K562 (cell line): ENCODE measurements at regions not wholly inside any gene's neighbourhood (a gene's known extent, or its start where the extent isn't known, plus 50 kb on each side); places are given as distances from the start of the nearest gene placed in this dataset.

Source experiments
- ATAC-seq: fragments of 200-7000 bp; cut with Tn5 transposase; 3 replicates; pipeline ENCODE4 v1.9.1; 2020; ENCODE audit warnings: moderate library complexity
- BruUV-seq: library from RNA; stranded (reverse); fragments of 400-500 nt; replicated peaks from 2 replicates; lab custom pipeline; 2021; lab: Mats Ljungman, UMichigan
- CTCF ChIA-PET: fragments of 300-600 bp; formaldehyde crosslinking; extraction: SDS; loops from one replicate; lab custom pipeline; 2021; ENCODE audit warnings: low intra/inter-chr PET ratio; lab: Yijun Ruan, JAX
- POLR2A ChIA-PET: fragments of 300-600, 350-650 bp; sonication (Branson Sonifier 250); formaldehyde crosslinking; extraction: SDS; loops from one replicate; lab custom pipeline; 2021; ENCODE audit warnings: antibody characterized with exemption, inconsistent platforms; lab: Yijun Ruan, JAX
- DNase-seq, 4 experiments: peaks; one replicate each; pipeline versions ENCODE4 v3.0.0 to v3.0.0-alpha.2; 2011 to 2018; ENCODE audit warnings: low spot score in 3 of 4, mixed read lengths in 3 of 4; ENCODE audit errors: extremely low read depth in 1 of 4
- FAIRE-seq: peaks from 2 replicates; lab custom pipeline; 2011; peaks lifted over from hg19 to GRCh38; lab: Jason Lieb, UNC
- H2AFZ ChIP-seq: 2 replicates; pipeline ENCODE4 v1.6.0; 2011; ENCODE audit warnings: low read depth, low read length, control low read depth, inconsistent platforms
- H3K27ac ChIP-seq: fragments of 200-600 bp; 3 replicates; pipeline ENCODE4 v1.8.0; 2011; ENCODE audit warnings: low read depth, mild to moderate bottlenecking, control low read depth, inconsistent platforms, low read length, moderate library complexity, mixed read lengths; ENCODE audit errors: extremely low read depth
- H3K27me3 ChIP-seq, 2 experiments: fragments of 300-600 bp in 1 of 2; 2 replicates in 1 of 2; 3 replicates in 1 of 2; pipeline versions ENCODE4 v1.6.0 to v1.8.0; 2011; ENCODE audit warnings: inconsistent platforms in 2 of 2, low read length in 2 of 2, mild to moderate bottlenecking in 1 of 2, mixed read lengths in 1 of 2, moderate library complexity in 1 of 2; ENCODE audit not compliant: control insufficient read depth in 2 of 2, insufficient read depth in 2 of 2
- H3K36me3 ChIP-seq: fragments of 300-600 bp; 3 replicates; pipeline ENCODE4 v1.8.0; 2011; ENCODE audit warnings: mild to moderate bottlenecking, low read length, inconsistent platforms; ENCODE audit not compliant: control insufficient read depth, insufficient read depth
- H3K4me1 ChIP-seq, 2 experiments: fragments of 200-600 bp in 1 of 2; replicated peaks in 1 of 2; 2 replicates in 1 of 2; 3 replicates in 1 of 2; pipeline versions ENCODE4 v1.5.1 to v1.8.0; 2011; ENCODE audit warnings: inconsistent platforms in 2 of 2, low read length in 2 of 2, mild to moderate bottlenecking in 1 of 2, mixed read lengths in 1 of 2, moderate library complexity in 1 of 2; ENCODE audit not compliant: control insufficient read depth in 2 of 2, insufficient read depth in 2 of 2
- H3K4me2 ChIP-seq: 2 replicates; pipeline ENCODE4 v1.6.1; 2011; ENCODE audit warnings: low read length, control low read depth, inconsistent platforms, mixed read lengths; ENCODE audit not compliant: insufficient read depth
- H3K4me3 ChIP-seq: fragments of 200-600 bp; sonication (generic), shearing (Covaris generic); 2 replicates; pipeline ENCODE4 v1.5.1; 2016; ENCODE audit warnings: control low read depth, inconsistent platforms
- H3K79me2 ChIP-seq: fragments of 200-600 bp; 3 replicates; pipeline ENCODE4 v1.8.0; 2011; ENCODE audit warnings: low read length, inconsistent platforms; ENCODE audit not compliant: control insufficient read depth, insufficient read depth
- H3K9ac ChIP-seq, 2 experiments: 2 replicates each; pipeline versions ENCODE4 v1.6.0 to v1.6.1; 2011; ENCODE audit warnings: low read depth in 2 of 2, low read length in 2 of 2, control low read depth in 1 of 2, inconsistent platforms in 1 of 2, mild to moderate bottlenecking in 1 of 2, mixed read lengths in 1 of 2; ENCODE audit not compliant: insufficient read depth in 1 of 2
- H3K9me1 ChIP-seq: one replicate; pipeline ENCODE4 v1.6.0; 2011; ENCODE audit warnings: inconsistent platforms, mild to moderate bottlenecking, low read length, moderate library complexity; ENCODE audit not compliant: control insufficient read depth, insufficient read depth
- H3K9me3 ChIP-seq: replicated peaks from 2 replicates; pipeline ENCODE4 v1.5.1; 2011; ENCODE audit warnings: low read depth, low read length, inconsistent platforms; ENCODE audit not compliant: control insufficient read depth, insufficient read depth
- H4K20me1 ChIP-seq: replicated peaks from 2 replicates; pipeline ENCODE4 v1.6.1; 2011; ENCODE audit warnings: low read length, inconsistent platforms, mixed read lengths; ENCODE audit not compliant: control insufficient read depth, insufficient read depth
- C11orf30 ChIP-seq: fragments of 450-650 bp; IDR thresholded peaks from 2 replicates; pipeline ENCODE4 v1.6.1; 2016; ENCODE audit warnings: low read depth, mild to moderate bottlenecking
- HIVEP1 ChIP-seq: fragments of 250-450 bp; sonication (Bioruptor Pico); IDR thresholded peaks from 2 replicates; pipeline ENCODE4 v1.4.0; 2020; ENCODE audit warnings: mild to moderate bottlenecking
- RFX1 ChIP-seq: fragments of 450-650 bp; IDR thresholded peaks from 2 replicates; pipeline ENCODE4 v1.6.1; 2016; ENCODE audit warnings: mild to moderate bottlenecking, moderate library complexity
- TAF15 ChIP-seq: fragments of 200-400 bp; formaldehyde crosslinking; IDR thresholded peaks from 2 replicates; pipeline ENCODE4 v1.6.1; 2017; ENCODE audit warnings: mild to moderate bottlenecking, low read depth, low read length, moderate library complexity
- TEAD4 ChIP-seq, 2 experiments: sonication (generic) in 1 of 2; formaldehyde crosslinking in 1 of 2; IDR thresholded peaks; 2 replicates each; pipeline versions ENCODE4 v1.6.1 to v1.8.0; 2012 to 2022; ENCODE audit warnings: borderline replicate concordance in 1 of 2, inconsistent platforms in 1 of 2, low read length in 1 of 2, mild to moderate bottlenecking in 1 of 2, missing genetic modification reagents in 1 of 2
- THRAP3 ChIP-seq: fragments of 450-650 bp; IDR thresholded peaks from 2 replicates; pipeline ENCODE4 v1.6.1; 2016; ENCODE audit warnings: mild to moderate bottlenecking, inconsistent platforms, borderline replicate concordance
- in situ Hi-C: fragments of 300-500 bp; cut with MboI; formaldehyde crosslinking; loops from 4 replicates; pipeline ENCODE4 v1.15.0; 2018; ENCODE audit warnings: inconsistent platforms, mixed read lengths
- intact Hi-C: fragments of 100-400 bp; cut with micrococcal nuclease; formaldehyde crosslinking; loops from 2 replicates; pipeline ENCODE4 v1.14.2; 2022
- TF ChIP-seq, protein P1 (sequence below), 2 experiments: fragments of 450-650 bp; IDR thresholded peaks; 2 replicates each; pipeline ENCODE4 v1.6.1; 2016; ENCODE audit warnings: mild to moderate bottlenecking in 2 of 2, borderline replicate concordance in 1 of 2, low read depth in 1 of 2, moderate library complexity in 1 of 2
- TF ChIP-seq, protein P2 (sequence below), 2 experiments: IDR thresholded peaks in 1 of 2; conservative IDR thresholded peaks in 1 of 2; 2 replicates each; pipeline ENCODE4 v1.6.1; 2016; ENCODE audit warnings: low read depth in 2 of 2, mild to moderate bottlenecking in 1 of 2, missing compliant biosample characterization in 1 of 2, missing genetic modification characterization in 1 of 2, moderate library complexity in 1 of 2
- TF ChIP-seq, protein P3 (sequence below): fragments of 450-650 bp; IDR thresholded peaks from 2 replicates; pipeline ENCODE4 v1.6.1; 2017; ENCODE audit warnings: mild to moderate bottlenecking, moderate library complexity

DNA sequence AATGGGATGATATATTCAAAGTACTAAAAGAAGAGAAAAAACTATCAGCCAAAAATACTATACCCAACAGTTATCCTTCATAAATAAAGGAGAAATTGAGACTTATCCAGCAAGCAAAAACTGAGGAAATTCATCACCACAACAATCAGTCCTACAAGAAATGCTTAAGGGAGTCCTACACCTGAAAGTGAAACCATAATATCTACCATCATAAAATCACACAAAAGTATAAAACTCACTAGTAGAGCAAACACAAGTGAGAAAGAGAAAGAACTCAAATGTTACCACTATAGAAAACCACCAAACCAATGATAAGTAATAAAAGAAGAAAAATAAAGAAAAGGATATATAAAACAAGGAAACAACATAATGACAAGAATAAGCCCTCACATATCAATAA is 103.6 kb upstream of the NEO1 start:
- no peak overlapping the region for H3K4me3 ChIP-seq
- ATAC-seq (no peak), DNase-seq (no peak), FAIRE-seq (no peak)
- intact Hi-C loops = no loop called here
- no peak overlapping the region for H3K4me2 ChIP-seq
- H2AFZ ChIP-seq = no peak overlapping the region
- in situ Hi-C loops = no loop called here
- no peaks in the 10 kb centered on the region for H3K36me3 ChIP-seq
- H3K9ac ChIP-seq = no peak overlapping the region
- H3K9me1 ChIP-seq = no peaks in the 10 kb centered on the region
- H3K4me1 ChIP-seq = no peaks in the 10 kb centered on the region
- no peaks in the 10 kb centered on the region for H3K27me3 ChIP-seq
- H3K27ac ChIP-seq = no peak overlapping the region
- POLR2A ChIA-PET = no interaction called here
- TF ChIP-seq, protein P1, sequence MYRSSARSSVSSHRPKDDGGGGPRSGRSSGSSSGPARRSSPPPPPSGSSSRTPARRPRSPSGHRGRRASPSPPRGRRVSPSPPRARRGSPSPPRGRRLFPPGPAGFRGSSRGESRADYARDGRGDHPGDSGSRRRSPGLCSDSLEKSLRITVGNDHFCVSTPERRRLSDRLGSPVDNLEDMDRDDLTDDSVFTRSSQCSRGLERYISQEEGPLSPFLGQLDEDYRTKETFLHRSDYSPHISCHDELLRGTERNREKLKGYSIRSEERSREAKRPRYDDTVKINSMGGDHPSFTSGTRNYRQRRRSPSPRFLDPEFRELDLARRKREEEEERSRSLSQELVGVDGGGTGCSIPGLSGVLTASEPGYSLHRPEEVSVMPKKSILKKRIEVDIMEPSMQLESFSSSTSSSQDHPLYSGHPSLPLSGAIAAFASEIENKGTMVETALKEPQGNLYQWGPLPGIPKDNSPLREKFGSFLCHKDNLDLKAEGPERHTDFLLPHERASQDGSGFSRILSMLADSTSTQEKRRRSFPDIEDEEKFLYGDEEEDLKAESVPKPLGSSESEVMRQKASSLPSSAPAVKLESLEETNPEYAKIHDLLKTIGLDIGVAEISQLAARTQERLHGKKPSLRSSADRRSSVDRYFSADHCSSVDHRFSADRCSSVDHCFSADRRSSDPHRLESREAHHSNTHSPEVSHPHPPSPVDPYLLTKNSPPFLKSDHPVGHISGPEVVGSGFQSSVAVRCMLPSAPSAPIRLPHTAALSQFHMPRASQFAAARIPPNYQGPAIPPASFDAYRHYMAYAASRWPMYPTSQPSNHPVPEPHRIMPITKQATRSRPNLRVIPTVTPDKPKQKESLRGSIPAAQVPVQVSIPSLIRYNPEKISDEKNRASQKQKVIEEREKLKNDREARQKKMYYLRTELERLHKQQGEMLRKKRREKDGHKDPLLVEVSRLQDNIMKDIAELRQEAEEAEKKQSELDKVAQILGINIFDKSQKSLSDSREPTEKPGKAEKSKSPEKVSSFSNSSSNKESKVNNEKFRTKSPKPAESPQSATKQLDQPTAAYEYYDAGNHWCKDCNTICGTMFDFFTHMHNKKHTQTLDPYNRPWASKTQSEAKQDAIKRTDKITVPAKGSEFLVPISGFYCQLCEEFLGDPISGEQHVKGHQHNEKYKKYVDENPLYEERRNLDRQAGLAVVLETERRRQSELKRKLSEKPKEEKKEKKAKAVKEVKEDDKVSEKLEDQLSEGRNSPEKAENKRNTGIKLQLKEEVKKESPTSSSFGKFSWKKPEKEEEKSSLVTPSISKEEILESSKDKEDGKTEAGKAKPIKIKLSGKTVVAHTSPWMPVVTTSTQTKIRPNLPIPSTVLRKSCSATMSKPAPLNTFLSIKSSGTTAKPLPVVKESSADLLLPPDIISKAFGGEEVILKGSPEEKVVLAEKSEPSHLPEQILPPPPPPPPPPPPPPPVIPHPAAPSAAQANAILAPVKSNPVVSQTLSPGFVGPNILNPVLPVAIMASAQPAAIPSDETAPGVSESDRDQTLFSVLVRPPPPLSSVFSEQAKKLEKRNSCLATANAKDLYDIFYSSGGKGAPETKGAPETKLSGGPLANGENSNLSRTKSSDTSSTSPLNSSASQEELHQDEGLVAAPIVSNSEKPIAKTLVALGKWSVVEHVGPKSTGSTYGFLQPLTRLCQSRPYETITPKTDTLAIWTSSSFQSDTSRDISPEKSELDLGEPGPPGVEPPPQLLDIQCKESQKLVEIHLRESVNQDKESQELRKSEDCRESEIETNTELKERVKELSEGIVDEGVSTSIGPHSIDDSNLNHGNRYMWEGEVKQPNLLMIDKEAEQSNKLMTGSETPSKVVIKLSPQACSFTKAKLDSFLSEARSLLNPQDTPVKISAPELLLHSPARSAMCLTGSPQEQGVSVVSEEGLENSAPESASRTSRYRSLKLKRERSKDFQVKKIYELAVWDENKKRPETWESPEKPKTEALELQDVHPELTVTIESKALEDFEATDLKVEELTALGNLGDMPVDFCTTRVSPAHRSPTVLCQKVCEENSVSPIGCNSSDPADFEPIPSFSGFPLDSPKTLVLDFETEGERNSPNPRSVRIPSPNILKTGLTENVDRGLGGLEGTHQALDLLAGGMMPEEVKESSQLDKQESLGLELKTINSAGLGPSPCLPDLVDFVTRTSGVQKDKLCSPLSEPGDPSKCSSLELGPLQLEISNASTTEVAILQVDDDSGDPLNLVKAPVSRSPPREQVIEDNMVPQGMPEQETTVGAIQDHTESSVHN (IDR thresholded peaks at IDR 0.05; ENCODE audit: borderline replicate concordance in 1 of 2, low read depth in 1 of 2) = no peak
- no peak for TF ChIP-seq HIVEP1
- TF ChIP-seq, protein P2, sequence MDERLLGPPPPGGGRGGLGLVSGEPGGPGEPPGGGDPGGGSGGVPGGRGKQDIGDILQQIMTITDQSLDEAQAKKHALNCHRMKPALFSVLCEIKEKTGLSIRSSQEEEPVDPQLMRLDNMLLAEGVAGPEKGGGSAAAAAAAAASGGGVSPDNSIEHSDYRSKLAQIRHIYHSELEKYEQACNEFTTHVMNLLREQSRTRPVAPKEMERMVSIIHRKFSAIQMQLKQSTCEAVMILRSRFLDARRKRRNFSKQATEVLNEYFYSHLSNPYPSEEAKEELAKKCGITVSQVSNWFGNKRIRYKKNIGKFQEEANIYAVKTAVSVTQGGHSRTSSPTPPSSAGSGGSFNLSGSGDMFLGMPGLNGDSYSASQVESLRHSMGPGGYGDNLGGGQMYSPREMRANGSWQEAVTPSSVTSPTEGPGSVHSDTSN (CRISPR knock-in tag; IDR thresholded peaks at IDR 0.05; ENCODE audit: low read depth) = no peak
- TF ChIP-seq, protein P2 (tag; conservative IDR thresholded peaks at IDR 0.05; ENCODE audit: low read depth) = no peak
- no peak for TF ChIP-seq RFX1
- no peak for TF ChIP-seq C11orf30
- no peak for TF ChIP-seq THRAP3
- TF ChIP-seq TAF15 = no peak
- TF ChIP-seq, protein P3, sequence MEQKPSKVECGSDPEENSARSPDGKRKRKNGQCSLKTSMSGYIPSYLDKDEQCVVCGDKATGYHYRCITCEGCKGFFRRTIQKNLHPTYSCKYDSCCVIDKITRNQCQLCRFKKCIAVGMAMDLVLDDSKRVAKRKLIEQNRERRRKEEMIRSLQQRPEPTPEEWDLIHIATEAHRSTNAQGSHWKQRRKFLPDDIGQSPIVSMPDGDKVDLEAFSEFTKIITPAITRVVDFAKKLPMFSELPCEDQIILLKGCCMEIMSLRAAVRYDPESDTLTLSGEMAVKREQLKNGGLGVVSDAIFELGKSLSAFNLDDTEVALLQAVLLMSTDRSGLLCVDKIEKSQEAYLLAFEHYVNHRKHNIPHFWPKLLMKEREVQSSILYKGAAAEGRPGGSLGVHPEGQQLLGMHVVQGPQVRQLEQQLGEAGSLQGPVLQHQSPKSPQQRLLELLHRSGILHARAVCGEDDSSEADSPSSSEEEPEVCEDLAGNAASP = no peak
- no peak for TF ChIP-seq TEAD4 (IDR thresholded peaks at IDR 0.05; ENCODE audit: low read length)
- TF ChIP-seq TEAD4 (CRISPR knock-in tag; IDR thresholded peaks at IDR 0.05; ENCODE audit: borderline replicate concordance) = no peak
- BruUV-seq = no TSS peak
- no peaks in the 10 kb centered on the region for H4K20me1 ChIP-seq
- no peaks in the 10 kb centered on the region for H3K79me2 ChIP-seq
- CTCF ChIA-PET = no interaction called here
- H3K9me3 ChIP-seq = no peaks in the 10 kb centered on the region
